NCI-H1694 (cell line): ENCODE measurements at regions not wholly inside any gene's neighbourhood (a gene's known extent, or its start where the extent isn't known, plus 50 kb on each side); places are given as distances from the start of the nearest gene placed in this dataset.

Experiments
- DNase-seq: peaks from one replicate; lab custom pipeline; 2025; lab: John Stamatoyannopoulos, UW

GRCh38 chr18:1559563-1559962 is 654.9 kb downstream of the ADCYAP1 start:
- no peak for DNase-seq

GRCh38 chr18:1564793-1565192 is 660.1 kb downstream of the ADCYAP1 start:
- DNase-seq, result no peak

- DNase-seq, result no peak
These were observed 666.5 kb downstream of the ADCYAP1 start for GRCh38 chr18:1571206-1571605.

GRCh38 chr18:1573732-1574131 is 669.1 kb downstream of the ADCYAP1 start:
- DNase-seq, result no peak

GRCh38 chr18:1575084-1575483 is 670.4 kb downstream of the ADCYAP1 start:
- DNase-seq, result no peak

GRCh38 chr18:1578505-1578904 is 673.8 kb downstream of the ADCYAP1 start:
- no peak for DNase-seq

GRCh38 chr18:1581581-1581980 is 676.9 kb downstream of the ADCYAP1 start:
- no peak for DNase-seq

GRCh38 chr18:1585881-1586488 is 681.3 kb downstream of the ADCYAP1 start:
- peak; percentile 21 for DNase-seq

- DNase-seq, result no peak
These were observed 688.4 kb downstream of the ADCYAP1 start for GRCh38 chr18:1593091-1593490.

GRCh38 chr18:1595195-1595594 is 690.5 kb downstream of the ADCYAP1 start:
- DNase-seq, result no peak

GRCh38 chr18:1599196-1599595 is 694.5 kb downstream of the ADCYAP1 start:
- DNase-seq, result no peak

GRCh38 chr18:1604751-1605150 is 700.1 kb downstream of the ADCYAP1 start:
- no peak for DNase-seq

GRCh38 chr18:1618364-1618763 is 713.7 kb downstream of the ADCYAP1 start:
- DNase-seq, result no peak

- no peak for DNase-seq
These were observed 714.8 kb downstream of the ADCYAP1 start for GRCh38 chr18:1619507-1619906.

GRCh38 chr18:1624612-1625011 is 719.9 kb downstream of the ADCYAP1 start:
- DNase-seq, result no peak

- no peak for DNase-seq
These were observed 722.8 kb downstream of the ADCYAP1 start for GRCh38 chr18:1627494-1627893.

GRCh38 chr18:1648712-1649111 is 744.0 kb downstream of the ADCYAP1 start:
- DNase-seq, result no peak

- no peak for DNase-seq
These were observed 747.3 kb downstream of the ADCYAP1 start for GRCh38 chr18:1652018-1652417.

GRCh38 chr18:1653873-1654272 is 749.2 kb downstream of the ADCYAP1 start:
- DNase-seq, result no peak

- no peak for DNase-seq
These were observed 753.2 kb downstream of the ADCYAP1 start for GRCh38 chr18:1657876-1658275.

GRCh38 chr18:1658908-1659566 is 754.4 kb downstream of the ADCYAP1 start:
- DNase-seq, result no peak

- no peak for DNase-seq
These were observed 759.4 kb downstream of the ADCYAP1 start for GRCh38 chr18:1663879-1664705.

GRCh38 chr18:1665079-1665478 is 760.4 kb downstream of the ADCYAP1 start:
- no peak for DNase-seq
